Dedifferentiated amniotic fluid mesenchymal stem cell (primary cell): ENCODE measurements at regions not wholly inside any gene's neighbourhood (a gene's known extent, or its start where the extent isn't known, plus 50 kb on each side); places are given as distances from the start of the nearest gene placed in this dataset.

Experiments used
- DNase-seq: peaks from one replicate; pipeline ENCODE4 v3.0.0-alpha.2; 2016; ENCODE audit errors: extremely low spot score

DNA sequence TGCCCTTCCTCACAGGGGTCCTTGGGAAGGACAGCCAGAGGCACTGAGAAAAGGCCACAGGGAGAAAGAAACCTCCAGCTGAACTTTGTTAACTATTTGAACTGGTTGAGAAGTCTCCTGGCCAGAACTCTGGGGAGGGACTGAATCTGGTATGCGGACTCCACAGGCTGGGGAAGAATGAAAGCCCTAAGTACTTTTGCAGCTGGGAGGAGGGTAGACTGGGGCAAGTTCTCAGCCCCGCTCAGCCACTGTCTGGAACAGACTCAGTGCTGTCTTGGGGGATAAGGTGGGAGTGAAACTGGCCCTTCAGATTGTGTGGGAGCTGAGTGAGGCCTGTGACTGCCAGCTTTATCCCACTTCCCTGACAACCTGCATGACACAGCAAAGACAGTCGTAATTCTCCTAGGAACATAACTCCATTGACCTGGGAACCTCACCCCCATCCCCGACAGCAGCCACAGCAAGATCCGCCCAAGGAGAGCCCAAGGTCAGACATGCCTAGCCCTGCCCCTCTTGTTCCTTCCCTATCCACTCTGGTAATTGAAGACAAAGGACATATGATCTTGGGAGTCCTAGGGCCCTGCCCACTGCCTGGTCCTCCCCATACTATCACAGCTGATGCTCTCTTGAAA lies 475.1 kb upstream of the CNTN5 start:
- DNase-seq = no peak

DNA sequence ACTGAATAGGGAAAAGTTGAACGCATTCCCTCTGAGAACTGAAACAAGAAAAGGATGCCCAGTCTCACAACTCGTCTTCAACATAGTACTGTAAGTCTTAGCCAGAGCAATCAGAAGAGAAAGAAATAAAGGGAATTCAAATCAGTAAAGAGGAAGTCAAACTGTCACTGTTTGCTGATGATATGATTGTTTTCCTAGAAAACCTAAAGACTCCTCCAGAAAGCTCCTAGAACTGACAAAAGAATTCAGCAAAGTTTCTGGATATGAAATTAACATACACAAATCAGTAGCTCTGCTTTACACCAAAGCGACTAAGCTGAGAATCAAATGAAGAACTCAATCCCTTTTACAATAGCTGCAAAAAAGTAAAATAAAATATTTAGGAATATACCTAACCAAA lies 471.2 kb upstream of the CNTN5 start:
- DNase-seq = no peak

DNA sequence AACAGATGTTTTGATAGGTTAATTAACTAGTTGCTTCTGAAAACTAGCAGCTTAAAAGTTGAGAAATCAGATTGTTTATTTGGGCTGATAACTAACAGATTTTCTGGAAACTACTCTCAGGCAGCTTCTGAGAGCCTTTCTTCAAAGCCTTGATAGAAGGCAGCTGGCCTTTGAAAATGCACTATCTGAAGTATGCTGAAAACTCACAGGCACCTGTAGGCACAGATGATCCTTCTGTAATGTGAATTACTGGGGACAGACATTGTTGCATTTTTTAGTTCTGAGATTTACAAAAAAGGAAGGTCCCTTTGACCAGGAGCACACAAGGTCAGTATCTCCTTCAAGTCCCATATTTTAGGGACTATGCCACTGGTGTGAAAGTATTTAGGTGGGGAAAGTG lies 460.8 kb upstream of the CNTN5 start:
- DNase-seq = no peak

DNA sequence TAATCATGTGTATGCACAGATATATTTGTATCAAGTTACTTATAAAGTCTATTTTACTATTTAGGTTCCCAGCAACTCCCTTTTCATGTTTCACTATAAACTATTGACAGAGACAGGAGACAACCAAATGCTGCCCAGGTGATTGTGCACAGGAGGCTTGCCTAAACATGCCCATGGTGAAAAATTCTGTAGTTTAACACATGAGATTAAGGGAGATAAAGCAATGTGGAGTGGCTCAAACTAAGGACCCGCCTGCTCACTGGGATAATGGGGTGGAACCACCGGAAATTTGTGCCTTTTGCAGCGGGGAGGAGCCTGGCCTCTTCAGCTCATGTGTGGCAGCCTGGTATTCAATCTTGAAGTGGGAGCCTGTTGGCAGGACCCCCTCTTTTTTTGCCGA lies 459.5 kb upstream of the CNTN5 start:
- DNase-seq = no peak

DNA sequence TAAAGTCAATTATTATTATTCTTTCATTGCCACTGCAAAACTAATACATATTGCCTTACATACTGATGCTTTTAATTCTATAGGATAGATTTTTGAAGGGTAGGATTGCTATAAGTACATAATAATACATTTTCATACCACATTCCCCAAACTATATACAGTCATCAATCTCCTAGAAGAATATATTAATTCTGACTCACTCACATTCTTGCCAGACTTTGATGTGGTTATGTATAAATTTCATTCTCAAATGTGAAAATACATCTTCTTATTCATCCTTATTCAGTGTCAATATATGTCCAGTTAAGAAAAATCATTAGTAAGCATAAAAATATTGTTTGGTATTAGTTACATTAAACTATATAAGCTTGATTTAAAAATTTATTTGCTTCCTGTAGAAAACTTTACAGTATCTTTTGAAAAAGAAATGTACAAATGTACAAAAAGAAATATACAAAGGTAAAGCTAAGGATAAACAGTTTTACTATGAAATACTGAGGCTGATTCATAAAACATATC lies 458.8 kb upstream of the CNTN5 start:
- no peak for DNase-seq

DNA sequence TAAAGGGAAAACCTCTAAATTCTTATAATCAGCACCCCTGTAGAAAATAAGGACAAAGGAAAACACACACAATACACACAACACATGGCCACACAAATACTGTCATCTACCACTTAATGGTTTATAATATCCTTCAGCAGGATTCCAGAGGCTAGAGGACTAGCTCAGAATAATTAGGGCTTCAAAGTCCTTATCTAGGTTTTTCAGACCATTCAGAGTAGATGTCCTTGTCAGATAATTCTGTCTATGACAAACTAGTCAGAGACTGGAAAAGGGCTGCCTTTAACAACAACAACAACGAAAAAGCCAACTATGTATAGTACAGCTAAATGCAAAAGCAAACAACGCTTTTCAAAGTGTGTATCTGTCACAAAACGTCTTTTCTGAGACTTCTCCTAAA lies 456.5 kb upstream of the CNTN5 start:
- no peak for DNase-seq

DNA sequence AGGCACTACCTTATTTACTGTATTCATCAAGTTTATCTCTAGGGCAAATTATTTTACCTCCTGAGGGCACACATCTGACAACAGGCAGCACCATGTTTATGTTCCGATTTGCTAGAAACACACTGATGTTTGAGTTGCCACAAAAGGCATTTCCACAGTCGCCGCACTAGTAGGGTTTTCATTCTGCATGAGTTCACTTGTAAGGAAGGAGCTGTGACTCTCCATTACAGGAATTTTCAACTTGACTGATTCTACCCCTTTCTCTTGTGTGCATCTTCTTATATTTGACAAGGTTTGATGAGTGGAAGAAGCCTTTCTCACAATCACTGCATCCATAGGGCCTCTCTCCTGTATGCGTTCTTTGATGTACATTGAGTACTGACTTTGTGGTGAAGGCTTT lies 455.9 kb upstream of the CNTN5 start:
- DNase-seq = no peak

DNA sequence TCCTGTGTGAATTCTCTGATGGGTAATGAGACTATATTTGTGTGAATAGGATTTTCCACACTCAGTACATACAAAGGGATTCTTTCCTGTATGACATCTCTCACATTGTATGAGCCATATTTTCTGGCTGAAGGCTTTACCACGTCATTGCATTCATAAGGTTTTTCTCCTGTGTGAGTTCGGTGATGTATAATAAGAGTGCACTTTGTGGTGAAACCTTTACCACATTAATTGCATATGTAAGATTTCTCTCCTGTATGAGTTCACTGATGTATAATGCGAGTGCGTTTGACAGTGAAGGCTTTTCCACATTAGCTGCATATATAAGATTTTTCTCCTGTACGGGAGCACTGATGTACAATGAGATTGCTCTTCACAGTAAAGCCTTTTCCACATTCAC lies 455.4 kb upstream of the CNTN5 start:
- DNase-seq = no peak

DNA sequence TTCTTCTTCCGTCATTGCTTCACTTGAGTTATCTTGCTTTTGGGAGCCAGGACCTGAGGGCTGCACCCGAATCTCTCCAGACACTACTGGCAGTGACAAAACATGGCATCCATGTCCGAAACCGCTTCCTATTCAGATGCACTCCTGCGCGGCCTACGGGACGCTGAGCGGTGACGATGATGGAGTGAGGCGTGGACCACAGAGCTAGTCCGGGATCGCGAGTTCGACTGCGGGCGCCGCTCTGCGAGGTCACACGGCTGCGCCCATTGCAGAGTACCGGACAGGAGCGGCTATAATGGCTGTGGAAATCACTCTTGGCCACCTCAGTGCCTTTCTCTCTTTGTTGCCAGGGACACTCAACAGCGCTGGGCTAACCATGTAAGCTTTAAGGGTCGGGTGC lies 453.8 kb upstream of the CNTN5 start:
- no peak for DNase-seq

DNA sequence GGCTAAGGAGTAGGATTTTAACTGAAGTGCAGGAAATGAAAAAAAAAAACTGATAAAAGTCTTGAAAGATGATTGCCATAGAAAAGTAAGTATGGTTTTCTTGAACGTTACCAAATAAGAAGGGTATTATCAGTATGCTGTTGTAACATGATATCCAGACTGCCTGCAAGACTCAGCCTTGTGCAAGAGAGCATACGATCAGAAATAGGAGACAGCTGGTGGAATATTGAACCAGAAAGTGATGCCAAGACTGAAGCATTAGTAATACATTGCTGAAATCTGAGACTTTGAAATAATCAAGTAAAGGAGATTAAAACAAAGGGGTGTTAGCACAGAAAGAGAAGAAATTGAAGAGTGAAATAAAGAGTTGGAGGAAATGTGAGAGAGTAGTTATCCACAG lies 452.7 kb upstream of the CNTN5 start:
- DNase-seq = no peak

DNA sequence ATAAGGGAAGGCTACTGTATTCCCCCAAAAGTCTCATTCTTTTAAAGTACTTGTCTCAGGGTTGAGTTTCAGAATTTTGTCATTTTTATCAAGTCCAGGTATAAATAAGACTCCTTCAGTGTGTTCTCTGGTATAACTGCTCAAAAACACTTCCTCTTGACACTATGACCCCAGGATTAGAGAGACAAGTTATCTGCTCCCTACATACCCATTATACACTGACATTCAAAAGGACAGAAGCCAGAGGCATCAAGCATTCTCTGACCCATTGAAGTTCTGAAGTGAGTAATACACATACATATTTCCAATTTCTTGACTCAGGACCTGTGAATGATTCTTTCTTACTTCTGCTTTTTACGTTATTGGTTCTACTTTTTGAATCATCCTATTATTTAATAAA lies 447.8 kb upstream of the CNTN5 start:
- no peak for DNase-seq

DNA sequence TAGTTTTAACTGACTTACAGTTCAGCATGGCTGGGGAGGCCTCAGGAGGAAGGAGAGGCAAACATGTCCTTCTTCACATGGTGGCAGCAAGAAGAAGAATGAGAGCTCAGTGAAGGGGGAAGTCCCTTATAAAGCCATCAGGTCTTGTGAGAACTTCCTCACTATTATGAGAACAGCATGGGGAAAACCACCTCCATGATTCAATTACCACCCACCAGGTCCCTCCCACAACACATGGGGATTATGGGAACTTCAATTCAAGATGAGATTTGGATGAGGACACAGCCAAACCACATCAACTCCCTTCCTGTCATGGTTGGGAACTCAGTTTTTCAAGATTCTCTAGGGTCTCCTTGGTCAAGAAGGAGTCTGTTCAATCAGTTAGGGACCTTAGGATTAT lies 432.9 kb upstream of the CNTN5 start:
- no peak for DNase-seq

DNA sequence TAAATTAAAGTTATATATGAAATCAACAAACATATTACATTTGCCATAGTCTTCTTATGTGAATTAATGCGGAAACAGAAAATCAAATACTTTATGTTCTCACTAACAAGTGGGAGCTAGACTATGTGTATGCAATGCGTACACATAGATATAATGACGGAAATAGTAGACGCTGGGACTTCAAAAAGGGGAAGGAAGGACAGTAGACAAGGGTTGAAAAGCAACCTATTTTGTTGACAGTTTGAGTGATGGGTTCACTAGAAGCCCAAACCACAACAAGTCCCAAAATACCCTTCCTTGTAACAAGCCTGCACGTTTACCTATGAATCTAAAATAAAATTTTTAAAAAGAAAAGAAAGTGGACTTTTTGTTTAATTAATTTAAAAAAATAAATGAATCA lies 430.8 kb upstream of the CNTN5 start:
- DNase-seq = no peak

DNA sequence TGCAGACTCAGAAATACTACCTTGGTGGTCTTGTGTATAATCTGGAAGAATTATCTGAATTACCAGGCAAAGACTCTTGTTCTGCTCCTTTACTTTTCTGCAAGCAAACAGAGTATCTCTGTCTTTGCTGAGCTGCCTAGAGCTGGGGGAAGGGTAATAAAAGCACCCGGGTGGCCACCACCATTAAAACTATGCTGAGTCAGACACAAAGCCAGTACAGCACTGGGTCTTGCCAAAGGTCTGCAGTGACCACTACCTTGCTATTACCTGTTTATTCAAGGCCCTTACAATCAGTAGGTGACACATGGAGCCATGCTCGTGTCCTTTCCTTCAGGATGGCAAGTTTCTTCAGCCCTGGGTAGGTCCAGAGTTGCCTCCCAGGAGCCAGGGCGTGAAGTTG lies 420.6 kb upstream of the CNTN5 start:
- DNase-seq = no peak

DNA sequence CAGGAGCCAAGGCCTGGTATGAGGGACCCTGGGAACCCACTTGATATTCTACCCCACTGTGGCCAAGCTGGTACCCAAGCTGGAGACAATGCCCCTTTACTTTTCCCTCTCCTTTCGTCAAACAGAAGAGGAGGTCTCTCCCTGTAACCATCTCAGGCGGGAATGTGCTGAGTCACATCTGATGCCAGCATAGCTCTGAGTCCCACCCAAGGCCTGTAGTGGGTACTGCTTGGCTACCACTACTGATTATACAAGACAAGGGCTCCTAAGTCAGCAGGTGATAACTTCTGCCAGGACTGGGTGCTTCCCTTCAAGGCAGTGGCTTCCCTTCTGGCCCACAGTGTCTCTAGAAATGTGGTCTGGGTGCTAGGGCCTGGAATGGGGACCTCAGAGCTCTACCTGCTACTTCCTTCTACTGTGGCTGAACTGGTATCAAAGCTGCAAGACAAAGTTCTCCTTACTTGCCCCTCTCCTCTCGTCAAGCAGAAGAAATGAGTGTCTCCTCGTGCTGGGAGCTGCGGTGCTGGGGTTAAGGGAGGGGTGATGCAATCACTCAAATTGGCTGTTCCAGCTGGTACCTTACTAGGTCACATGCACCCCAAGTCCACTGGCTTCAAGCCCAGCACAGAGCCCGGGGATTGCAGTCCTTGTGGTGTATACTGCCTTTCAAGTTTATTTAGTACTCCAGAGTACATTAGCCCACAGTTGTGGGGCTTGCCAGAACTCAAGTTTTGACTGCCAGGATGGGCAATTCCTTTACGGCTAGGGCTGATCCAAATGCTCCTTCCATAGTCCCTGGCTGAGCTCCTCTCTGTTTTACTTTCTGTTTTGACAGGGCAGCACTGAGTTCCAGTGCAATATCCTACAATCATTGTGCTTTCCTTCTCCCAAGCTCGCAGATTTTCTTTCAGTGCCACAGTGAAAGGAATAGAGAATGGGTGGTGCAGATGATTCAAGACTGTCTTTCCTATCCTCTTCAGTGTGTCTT lies 419.7 kb upstream of the CNTN5 start:
- no peak for DNase-seq

DNA sequence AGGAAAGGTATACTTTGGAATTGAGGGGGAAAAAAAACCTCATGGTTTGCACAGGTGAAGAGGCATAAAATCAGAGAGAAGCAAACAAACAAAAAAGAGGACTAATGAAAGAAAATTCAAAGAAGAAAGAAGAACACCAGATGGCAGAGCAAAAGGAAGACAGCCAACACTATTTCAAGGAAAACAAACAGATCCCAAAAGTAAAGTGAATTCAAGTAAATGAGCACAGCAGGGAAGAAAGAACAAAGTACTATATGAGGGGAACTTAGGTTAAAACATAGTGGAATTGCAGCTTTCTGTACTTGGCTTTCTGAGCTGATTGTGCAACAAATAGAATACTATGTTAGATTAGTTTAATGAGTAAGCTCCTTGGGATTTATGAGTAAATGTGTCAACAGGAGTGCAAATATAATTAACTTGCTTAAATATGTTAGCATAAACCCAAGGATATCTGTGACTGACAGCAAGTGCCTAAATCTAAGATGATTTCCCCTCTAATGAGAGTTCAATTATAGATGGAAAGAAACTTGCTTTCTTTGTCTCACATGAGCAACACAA lies 404.6 kb upstream of the CNTN5 start:
- no peak for DNase-seq

DNA sequence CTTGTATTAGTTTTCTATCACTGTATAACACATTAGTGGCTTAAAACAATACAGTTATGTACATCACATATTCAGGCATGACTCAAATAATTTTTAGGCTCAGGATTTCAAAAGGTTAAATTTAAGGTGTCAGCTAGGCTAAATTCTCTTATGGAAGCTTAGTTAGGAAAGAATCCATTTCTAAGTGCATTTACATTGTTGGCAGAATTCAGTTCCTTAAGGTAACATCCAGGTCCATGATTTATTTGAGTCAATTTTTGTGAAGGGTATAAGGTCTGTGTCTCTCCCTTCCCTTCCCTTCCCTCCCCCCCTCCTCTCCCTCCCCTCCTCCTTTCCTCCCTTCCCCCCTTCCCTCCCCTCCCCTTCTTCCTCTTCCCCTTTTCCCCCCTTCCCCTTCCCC lies 399.0 kb upstream of the CNTN5 start:
- no peak for DNase-seq

DNA sequence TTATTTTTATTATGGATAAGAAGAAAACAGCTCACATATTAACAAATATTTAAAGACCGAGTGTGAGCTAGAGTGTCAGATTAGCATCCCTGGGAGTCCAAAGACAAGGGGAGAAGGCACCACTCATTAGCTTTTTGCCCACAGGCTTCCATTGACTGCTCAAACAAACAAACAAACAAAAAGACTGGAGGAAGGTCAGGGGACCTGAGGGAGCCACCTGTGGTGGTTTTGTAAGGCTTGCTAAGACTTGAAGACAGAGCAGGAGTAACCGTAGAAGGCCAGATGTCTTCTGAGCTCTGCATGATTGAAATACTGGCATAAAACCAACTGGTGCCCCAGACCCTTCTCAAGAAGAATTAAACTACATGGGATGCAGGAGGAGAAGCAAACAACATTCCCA lies 395.2 kb upstream of the CNTN5 start:
- no peak for DNase-seq

DNA sequence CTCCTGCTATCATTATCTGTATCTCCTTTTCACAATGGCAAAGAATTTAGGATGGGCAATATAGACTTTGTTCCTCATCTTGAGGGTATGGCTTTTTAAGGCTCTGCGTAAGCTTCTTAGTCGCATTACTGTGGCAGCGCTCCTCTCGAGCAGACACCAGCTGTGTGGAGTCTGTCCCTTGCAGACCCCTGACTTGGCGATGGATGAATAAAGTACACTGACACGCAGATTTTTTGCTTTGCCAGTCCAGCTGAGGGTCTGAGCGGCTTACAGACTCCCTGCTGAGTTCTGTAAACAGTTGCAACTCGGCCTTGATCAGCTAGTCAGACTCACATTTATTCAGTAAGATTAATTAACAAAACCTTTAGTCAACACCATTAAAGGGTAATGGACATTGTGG lies 390.0 kb upstream of the CNTN5 start:
- DNase-seq = no peak

DNA sequence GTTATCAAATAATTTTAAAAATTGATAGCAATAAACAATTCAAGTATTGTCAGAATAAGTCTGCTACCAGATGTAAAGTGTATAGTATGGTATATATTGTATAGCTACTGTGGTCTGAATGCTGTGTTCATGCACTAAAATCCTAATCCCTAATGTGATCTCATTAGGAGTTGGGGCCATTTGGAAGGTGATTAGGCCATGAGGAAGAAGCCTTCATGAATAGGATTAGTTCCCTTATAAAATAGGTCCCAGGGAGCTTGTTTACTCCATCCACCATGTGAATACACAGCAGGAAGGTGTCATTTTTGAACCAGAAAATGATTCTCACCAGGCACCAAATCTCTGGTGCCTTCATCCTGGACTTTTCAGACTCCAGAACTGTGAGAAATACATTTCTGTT lies 363.0 kb upstream of the CNTN5 start:
- no peak for DNase-seq

DNA sequence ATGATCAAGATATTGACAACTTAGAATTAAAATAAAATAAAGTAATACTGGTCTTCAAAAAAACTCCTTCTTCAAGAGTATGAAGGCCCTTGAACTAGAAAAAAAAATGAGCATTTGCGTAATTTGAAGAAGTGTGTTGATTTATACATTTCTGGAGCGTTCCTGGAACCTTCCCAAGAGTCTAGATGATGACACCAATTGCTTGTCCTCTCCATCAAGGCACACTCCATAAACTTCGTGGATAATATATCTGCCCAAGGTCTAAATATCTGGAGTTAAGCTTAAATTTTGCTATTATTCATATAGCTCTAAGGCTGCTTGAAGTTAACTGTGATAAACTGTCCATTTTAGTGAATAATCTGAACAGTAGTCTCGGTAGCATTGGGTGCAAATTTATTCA lies 361.3 kb upstream of the CNTN5 start:
- DNase-seq = no peak

DNA sequence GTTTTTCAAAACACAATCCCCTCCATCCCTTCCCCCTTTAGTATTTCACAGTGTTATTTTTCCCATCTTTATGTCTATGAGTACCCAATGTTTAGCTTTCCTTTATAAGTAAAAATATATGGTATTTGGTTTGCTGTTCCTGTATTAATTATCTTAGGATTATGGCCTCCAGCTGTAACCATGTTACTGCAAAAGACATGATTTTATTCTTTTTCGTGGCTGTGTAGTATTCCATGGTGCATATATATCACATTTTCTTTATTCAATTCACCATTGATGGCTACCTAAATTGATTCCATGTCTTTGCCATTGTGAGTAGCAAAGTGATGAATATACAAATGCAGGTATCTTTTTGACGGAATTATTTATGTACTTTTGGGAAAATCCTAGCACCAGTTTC lies 346.4 kb upstream of the CNTN5 start:
- no peak for DNase-seq

DNA sequence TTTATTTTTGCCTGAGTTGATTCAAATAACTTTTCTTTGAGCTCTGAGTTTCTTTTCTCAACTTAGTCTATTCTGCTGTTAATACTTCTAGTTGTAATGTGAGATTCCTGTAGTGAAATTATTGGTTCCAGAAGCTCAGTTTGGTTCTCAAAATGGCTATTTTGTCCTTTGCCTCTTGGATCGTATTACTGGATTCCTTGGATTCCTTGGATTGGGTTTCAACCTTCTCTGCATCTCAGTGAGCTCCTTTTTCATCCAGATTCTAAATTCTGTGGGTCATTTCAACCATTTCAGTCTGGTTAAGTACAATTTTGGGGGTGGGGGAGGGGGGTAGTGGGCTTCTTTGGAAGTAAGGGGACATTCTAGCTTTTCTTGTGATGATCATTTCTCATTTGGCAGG lies 341.1 kb upstream of the CNTN5 start:
- DNase-seq = no peak
